ENCODE measurements at regions not wholly inside any gene's neighbourhood (a gene's known extent, or its start where the extent isn't known, plus 50 kb on each side); places are given as distances from the start of the nearest gene placed in this dataset.
"Not testable (repeated sequence)": the region's sequence is repeated elsewhere in the genome, so short reads cannot be mapped to it uniquely, and the experiment has no call there.

DNA sequence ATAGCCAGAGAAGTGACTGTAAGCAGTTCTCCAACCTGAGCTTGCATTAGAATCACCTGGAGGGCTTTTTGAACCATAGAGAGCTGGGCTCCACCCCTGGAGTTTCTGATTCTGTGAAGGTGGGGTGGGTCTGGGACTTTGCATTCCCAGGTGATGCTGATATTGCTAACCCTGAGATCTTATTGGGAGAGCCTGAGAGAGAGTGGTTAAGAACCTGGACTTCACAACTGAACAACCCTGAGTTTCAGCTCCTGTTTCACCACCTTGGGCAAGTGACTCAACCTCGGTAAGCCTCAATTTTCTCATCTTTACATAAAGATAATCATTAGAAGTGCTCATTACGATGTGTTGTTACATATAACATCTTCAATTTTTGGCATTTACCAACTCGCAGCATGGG is 498.6 kb downstream of the EBF1 start:
- DNase-seq = no peak

DNA sequence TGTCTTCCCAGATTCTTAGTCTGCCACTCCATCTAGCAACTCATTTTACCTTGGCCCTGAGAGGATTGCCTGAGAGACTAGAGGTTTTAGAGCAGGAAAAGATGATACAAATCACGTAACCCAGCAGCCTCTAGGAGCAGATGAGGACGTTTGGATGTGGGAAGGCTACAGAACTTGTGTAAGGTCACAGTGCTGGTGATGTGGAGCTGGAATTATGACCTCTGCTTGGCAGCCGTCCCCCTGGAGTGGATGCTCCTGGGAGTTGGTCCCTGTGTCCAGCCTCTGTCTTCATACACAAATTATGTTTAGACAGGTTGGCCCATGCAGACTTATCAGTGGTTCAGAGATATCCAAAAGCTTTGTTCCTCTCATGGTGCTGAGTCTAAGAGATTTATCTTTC is 499.0 kb downstream of the EBF1 start:
- no peak for DNase-seq

DNA sequence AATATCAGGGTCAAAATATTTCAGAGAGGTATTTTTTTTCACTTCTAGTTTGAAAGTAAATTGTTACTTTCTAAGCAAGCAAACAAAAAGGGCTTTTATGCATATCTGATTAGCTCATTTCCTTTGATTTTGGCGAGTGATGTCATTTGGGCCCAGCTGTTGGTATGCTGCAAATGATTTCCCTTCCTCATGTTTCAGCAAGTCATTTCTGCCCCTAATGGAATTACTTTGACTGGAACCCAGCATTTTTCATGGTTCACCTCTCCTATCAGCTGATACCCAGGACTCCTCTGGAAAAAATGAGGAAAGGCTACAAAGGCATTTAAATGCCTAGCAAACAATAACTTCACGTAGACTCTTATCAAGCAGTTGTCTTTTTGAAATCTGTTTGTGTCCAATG is 500.6 kb downstream of the EBF1 start:
- DNase-seq = no peak

DNA sequence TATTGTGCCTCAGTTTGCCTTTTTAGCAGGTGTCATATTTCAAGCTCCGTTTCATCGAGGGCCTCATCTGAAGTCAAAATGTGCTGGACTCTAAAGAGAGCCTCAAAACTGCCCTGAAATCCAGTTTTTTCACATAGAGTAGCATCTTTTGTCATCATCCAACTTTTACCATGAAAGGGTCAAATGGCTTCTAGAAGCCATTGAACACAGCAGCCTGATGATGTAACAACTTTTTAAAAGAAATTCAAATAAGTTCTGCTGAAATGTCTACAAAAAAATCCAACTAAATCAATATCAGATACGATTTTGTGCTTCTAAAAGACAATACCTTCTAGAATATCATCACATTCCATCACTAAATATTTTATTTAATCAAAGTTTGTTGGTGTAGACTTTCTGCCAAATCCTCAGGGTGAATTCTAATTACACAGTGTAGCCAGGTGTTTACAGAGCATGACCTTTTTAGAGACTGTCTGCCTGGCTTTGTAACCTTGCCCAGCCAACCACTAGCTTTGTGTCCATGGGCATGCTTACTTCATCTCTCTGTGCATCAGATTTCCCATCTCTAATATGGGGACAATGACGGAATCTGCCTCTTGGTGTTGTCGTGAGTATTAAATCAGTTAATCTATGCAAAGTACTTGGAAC is 505.0 kb downstream of the EBF1 start:
- no peak for DNase-seq

GRCh38 chr5:158593925-158594324 is 505.8 kb downstream of the EBF1 start:
- DNase-seq = no peak

GRCh38 chr5:158591301-158591863 is 508.3 kb downstream of the EBF1 start:
- no peak for DNase-seq

- DNase-seq = no peak
These were observed 508.9 kb downstream of the EBF1 start for GRCh38 chr5:158590746-158591300.

DNA sequence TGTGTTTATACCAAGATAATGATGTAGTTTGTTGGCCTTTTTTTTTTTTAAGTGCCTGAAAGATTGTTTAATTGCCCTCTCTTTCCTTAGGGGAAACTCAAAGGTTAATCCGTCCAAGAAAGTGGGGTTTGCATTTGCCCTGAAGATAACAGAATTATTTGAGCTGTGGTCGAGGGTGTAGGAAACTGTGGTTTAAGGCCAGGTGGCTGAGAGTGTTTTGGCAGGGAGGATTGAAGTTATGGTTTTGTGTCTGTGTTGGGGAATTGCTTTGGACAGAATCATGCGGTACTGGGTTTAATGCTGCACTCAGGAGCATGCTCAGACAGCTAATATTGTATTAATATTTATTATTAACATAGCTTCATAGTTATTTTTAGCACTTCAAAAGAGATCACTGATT is 509.8 kb downstream of the EBF1 start:
- DNase-seq = no peak

- no peak for DNase-seq
These were observed 511.1 kb downstream of the EBF1 start for GRCh38 chr5:158588617-158589016.

GRCh38 chr5:158586054-158586453 is 513.7 kb downstream of the EBF1 start:
- DNase-seq = no peak

DNA sequence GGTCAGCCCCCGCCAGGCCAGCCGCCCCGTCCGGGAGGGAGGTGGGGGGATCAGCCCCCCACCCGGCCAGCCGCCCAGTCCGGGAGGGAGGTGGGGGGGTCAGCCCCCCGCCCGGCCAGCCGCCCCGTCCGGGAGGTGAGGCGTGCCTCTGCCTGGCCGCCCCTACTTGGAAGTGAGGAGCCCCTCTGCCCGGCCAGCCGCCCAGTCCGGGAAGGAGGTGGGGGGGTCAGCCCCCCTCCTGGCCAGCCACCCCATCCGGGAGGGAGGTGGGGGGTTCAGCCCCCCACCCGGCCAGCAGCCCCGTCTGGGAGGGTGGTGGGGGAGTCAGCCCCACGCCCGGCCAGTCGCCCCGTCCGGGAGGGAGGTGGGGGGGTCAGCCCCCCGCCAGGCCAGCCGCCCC is 517.0 kb downstream of the EBF1 start:
- not testable (repeated sequence) for DNase-seq

GRCh38 chr5:158573829-158574228 is 525.9 kb downstream of the EBF1 start:
- DNase-seq = no peak

DNA sequence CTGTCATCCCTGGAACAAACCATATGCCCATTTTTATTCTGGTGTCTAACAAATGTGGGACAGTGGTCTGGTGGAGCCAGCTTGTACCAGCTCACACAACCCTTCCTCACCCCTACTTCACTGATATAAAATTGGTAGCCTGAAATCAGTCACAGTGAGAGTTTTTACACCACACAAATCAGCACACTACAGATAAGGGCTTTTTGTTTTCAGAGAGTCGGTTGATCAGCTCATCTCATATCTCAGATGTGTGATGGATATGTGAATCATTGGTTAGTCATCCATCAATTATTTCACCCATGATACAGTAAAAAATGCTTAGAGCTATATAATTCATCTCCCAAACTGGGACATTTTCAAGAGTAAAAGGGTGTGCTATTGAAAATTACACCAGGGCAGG is 529.2 kb downstream of the EBF1 start:
- no peak for DNase-seq

- DNase-seq = no peak
These were observed 530.2 kb downstream of the EBF1 start for GRCh38 chr5:158569534-158569933.

GRCh38 chr5:158565017-158565789 is 534.5 kb downstream of the EBF1 start:
- no peak for DNase-seq

DNA sequence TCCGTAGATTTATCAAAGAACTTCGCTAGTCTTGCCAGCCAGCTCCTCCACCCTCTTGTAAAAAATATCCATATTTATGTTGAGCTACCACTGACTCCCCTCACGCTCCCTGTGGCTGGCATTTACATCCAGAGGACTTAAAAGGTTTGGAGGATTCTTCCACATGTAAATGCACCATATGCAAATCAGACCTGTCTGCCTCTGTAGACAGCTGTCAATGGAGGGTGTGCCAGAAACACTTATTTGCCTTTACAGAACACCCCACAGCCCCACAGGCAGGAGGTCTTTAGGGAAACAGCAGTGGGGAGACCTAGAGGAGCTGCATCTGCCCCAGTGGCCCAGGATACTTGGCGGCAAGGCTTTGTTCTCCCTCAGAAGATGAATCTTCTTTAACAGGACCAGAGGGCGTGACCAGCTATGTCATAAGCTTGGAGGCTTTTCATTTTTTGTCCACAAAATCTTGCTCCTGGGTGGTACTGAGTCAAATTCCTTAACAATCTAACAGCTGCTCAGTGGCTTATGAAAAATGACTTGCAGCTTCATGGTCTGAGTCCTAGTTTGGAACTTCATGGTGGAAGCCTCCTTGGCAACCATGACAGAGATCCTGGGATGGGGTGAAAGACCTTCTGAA is 535.8 kb downstream of the EBF1 start:
- no peak for DNase-seq

- DNase-seq = no peak
These were observed 538.0 kb downstream of the EBF1 start for GRCh38 chr5:158561562-158562190.

- DNase-seq = no peak
These were observed 539.5 kb downstream of the EBF1 start for GRCh38 chr5:158560170-158560569.

GRCh38 chr5:158559643-158560042 is 540.1 kb downstream of the EBF1 start:
- no peak for DNase-seq

GRCh38 chr5:158559066-158559465 is 540.6 kb downstream of the EBF1 start:
- no peak for DNase-seq

- no peak for DNase-seq
These were observed 545.8 kb downstream of the EBF1 start for GRCh38 chr5:158553962-158554336.

GRCh38 chr5:158553195-158553961 is 546.3 kb downstream of the EBF1 start:
- DNase-seq = no peak

Measured in activated T-cell treated with anti-CD3 and anti-CD28 coated beads for 4 hours (primary cell).